Pancreas (tissue), 10 donors: ENCODE measurements at regions not wholly inside any gene's neighbourhood (a gene's known extent, or its start where the extent isn't known, plus 50 kb on each side); places are given as distances from the start of the nearest gene placed in this dataset.

ENCODE experiments used
- ATAC-seq, 4 donors: fragments of 200-7000 bp; cut with Tn5 transposase; one replicate each; pipeline versions ENCODE4 v1.8.0 to v1.9.1; 2020; ENCODE audit warnings: mild to moderate bottlenecking in 4 of 4, moderate library complexity in 4 of 4
- DNase-seq, 6 donors: peaks; one replicate each; pipeline ENCODE4 v3.0.0-alpha.2; 2020
- FAIRE-seq: peaks from 2 replicates; lab custom pipeline; 2012; peaks lifted over from hg19 to GRCh38; lab: Jason Lieb, UNC
- H3K27ac ChIP-seq, 4 donors: fragments of 200-600 bp; sonication (generic); 1 replicate in 3 of 4; 2 replicates in 1 of 4; pipeline versions ENCODE4 v1.5.0 to v1.8.0; 2020
- H3K27me3 ChIP-seq, 4 donors: fragments of 200-600 bp; one replicate each; pipeline ENCODE4 v1.8.0; 2021
- H3K36me3 ChIP-seq, 3 donors: fragments of 200-600 bp; sonication (generic) in 1 of 3; one replicate each; pipeline versions ENCODE4 v1.5.0 to v1.8.0; 2020 to 2021
- H3K4me1 ChIP-seq, 3 donors: fragments of 200-600 bp; one replicate each; pipeline ENCODE4 v1.8.0; 2021
- H3K4me3 ChIP-seq, 4 donors: fragments of 200-600 bp; sonication (generic) in 2 of 4; one replicate each; pipeline versions ENCODE4 v1.5.0 to v1.8.0; 2020 to 2021
- H3K9me3 ChIP-seq, 4 donors: fragments of 200-600 bp; one replicate each; pipeline ENCODE4 v1.8.0; 2021
- WGBS, 2 donors: extraction: QIAGEN DNeasy Blood & Tissue Kit; methylation state at CpG; one replicate each; pipeline ENCODE4 v1.1.7; 2013; 5-methylcytosine and 5-hydroxymethylcytosine counted together
- intact Hi-C, 3 donors: fragments of 100-400 bp; cut with DNase I; formaldehyde crosslinking; loops; one replicate each; pipeline versions ENCODE4 v1.11.1 to v1.14.2; 2022
- TF ChIP-seq, protein P1 (sequence below), 4 donors: fragments of 200-600 bp; sonication (generic) in 3 of 4; IDR thresholded peaks; one replicate each; pipeline versions ENCODE4 v1.5.0 to v1.8.0; 2021; ENCODE audit warnings: antibody characterized with exemption in 4 of 4
- donor health status: healthy with polysubstance abuse.
- donor health status: DM: no; HTN: no; CAD: no; lungs with moderate emphysema.
- donor health status: DM: no; HTN: no; CAD: no.
- donor health status: control.
- donor health status: control.
- donor health status: Bipolar disorder and iron deficiency.
- donor health status: DM: yes; HTN: yes; CAD: no.
- donor health status: DM: no; HTN: no; CAD: no.
- donor health status: DM: no; HTN: no; CAD: no.
- donor health status: DM: yes; HTN: yes; CAD: no.

DNA sequence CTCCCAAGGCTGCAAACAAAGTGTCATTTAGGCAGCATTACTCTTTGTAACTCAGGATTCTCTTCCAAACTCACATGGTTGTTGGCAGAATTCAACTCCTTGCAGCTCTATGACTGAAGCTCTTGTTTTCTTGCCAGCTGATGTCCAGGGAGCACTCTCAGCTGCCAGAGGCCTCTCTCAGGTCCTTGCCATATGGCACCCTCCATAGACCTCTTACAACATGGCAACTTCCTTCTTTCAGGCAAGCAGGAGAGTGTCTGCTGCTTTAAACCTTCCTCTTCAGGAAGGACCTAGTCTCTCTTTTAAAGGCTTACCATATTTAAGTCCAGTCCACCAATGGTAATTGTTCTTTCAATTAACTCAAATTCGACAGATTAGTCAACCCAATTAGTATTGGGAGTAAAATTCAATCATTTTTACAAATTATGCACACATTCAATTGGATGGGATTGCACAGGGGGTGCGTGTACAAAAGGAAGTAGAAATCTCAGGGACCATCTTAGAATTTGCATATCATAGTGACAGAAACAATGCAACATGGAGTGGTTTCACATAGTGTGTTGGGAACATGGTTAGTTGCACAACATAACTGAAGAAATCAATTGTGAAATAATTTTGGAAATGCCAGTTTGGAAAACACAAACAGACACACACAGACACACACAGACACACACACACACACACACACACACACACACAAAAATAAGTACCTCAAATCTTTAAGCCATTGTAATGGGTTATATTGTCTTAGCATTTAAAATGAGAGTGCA lies 893.5 kb upstream of the ZEB2 start:
- TF ChIP-seq, protein P1, sequence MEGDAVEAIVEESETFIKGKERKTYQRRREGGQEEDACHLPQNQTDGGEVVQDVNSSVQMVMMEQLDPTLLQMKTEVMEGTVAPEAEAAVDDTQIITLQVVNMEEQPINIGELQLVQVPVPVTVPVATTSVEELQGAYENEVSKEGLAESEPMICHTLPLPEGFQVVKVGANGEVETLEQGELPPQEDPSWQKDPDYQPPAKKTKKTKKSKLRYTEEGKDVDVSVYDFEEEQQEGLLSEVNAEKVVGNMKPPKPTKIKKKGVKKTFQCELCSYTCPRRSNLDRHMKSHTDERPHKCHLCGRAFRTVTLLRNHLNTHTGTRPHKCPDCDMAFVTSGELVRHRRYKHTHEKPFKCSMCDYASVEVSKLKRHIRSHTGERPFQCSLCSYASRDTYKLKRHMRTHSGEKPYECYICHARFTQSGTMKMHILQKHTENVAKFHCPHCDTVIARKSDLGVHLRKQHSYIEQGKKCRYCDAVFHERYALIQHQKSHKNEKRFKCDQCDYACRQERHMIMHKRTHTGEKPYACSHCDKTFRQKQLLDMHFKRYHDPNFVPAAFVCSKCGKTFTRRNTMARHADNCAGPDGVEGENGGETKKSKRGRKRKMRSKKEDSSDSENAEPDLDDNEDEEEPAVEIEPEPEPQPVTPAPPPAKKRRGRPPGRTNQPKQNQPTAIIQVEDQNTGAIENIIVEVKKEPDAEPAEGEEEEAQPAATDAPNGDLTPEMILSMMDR (IDR thresholded peaks at IDR 0.05), result no peak
- intact Hi-C loops, result no loop called here
- WGBS, 2 donors, result 66 to 84% methylated on average over 2 of the region's 2 CpGs
- Histone ChIP-seq H3K4me3 (no peak overlapping the region), H3K4me1 (no peaks in the 10 kb centered on the region), H3K36me3 (no peaks in the 10 kb centered on the region), H3K27ac (no peak overlapping the region), H3K27me3 (no peaks in the 10 kb centered on the region), H3K9me3 (no peaks in the 10 kb centered on the region)
- no peak for FAIRE-seq
- DNase-seq, result no peak
- ATAC-seq, result no peak

DNA sequence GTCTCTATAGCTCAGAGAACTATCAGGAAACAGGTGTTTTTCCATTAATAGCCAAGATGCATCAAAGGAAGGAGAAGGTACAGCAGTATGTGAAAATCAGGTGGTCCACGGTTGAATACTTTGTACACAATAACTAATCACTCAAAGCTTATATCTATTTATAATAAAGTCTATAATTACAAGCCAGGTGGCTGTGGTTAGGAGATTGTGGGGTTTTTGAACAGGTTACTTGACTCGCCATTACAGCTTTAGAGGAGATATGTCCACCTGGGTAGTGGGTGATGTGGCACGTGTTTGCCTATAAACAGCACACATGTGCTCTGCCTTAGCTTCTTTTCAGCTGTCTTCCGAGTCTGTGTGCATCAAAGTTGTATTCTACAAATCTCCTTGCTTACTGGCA lies 892.2 kb upstream of the ZEB2 start:
- Histone ChIP-seq H3K4me3 (no peak overlapping the region), H3K36me3 (no peaks in the 10 kb centered on the region), H3K27me3 (no peaks in the 10 kb centered on the region), H3K4me1 (no peaks in the 10 kb centered on the region), H3K27ac (no peak overlapping the region), H3K9me3 (no peaks in the 10 kb centered on the region)
- DNase-seq (no peak), FAIRE-seq (no peak), ATAC-seq (no peak)
- TF ChIP-seq, protein P1 (IDR thresholded peaks at IDR 0.05), result no peak
- 74 to 85% methylated on average over 4 of the region's 4 CpGs for WGBS, 2 donors
- intact Hi-C loops, result no loop called here

DNA sequence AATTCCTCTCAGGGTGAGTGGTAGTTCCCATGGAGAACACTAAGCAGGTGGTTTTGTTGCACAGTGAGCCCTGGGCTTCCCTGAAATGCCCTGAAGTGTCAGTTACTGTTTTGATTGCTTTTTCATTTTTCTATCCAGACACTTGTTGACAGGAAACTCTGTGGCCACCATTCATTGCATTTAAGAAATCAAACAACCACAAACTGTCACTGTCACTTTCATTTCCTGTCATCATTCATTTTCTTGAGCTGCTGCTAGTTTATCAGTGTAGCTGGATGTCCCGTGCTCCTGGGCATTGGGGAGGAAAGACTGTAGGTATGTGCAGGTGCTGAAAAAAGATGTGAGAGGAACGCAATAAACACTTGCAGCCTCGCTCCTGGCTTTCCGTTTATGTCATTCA lies 891.6 kb upstream of the ZEB2 start:
- FAIRE-seq (no peak), ATAC-seq (no peak), DNase-seq (no peak)
- intact Hi-C loops, result no loop called here
- no peaks in the 10 kb centered on the region for H3K4me1 ChIP-seq
- H3K36me3 ChIP-seq, result no peaks in the 10 kb centered on the region
- no peaks in the 10 kb centered on the region for H3K9me3 ChIP-seq
- H3K4me3 ChIP-seq, result no peak overlapping the region
- TF ChIP-seq, protein P1 (IDR thresholded peaks at IDR 0.05), result no peak
- H3K27me3 ChIP-seq, result no peaks in the 10 kb centered on the region
- WGBS, 2 donors, result 66 to 73% methylated on average over 4 of the region's 4 CpGs
- H3K27ac ChIP-seq, result no peak overlapping the region

DNA sequence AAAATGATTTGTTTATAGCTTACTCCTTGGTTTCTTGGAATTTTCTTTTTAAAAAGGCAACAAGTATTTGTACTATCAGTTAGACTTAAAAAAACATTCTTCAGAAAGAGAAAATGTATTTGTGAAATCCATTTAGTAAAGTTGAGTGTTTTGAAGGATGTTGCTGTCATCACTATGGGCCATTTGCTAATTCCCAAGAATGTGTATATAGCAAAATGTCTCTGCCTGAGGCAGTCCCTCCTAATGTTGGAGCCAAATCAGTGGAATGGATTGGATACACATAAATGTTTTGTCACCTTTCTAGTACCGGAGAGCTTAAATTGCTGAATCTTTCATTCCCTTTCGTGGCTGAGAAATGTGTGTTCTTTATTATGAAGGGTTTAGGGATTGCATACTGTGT lies 890.2 kb upstream of the ZEB2 start:
- H3K4me3 ChIP-seq, result no peak overlapping the region
- no peaks in the 10 kb centered on the region for H3K9me3 ChIP-seq
- TF ChIP-seq, protein P1 (IDR thresholded peaks at IDR 0.05), result no peak
- WGBS, 2 donors, result 91 to 92% methylated on average over 2 of the region's 2 CpGs
- intact Hi-C loops, result no loop called here
- ATAC-seq (no peak), DNase-seq (no peak), FAIRE-seq (no peak)
- no peaks in the 10 kb centered on the region for H3K36me3 ChIP-seq
- no peak overlapping the region for H3K27ac ChIP-seq
- no peaks in the 10 kb centered on the region for H3K4me1 ChIP-seq
- no peaks in the 10 kb centered on the region for H3K27me3 ChIP-seq

DNA sequence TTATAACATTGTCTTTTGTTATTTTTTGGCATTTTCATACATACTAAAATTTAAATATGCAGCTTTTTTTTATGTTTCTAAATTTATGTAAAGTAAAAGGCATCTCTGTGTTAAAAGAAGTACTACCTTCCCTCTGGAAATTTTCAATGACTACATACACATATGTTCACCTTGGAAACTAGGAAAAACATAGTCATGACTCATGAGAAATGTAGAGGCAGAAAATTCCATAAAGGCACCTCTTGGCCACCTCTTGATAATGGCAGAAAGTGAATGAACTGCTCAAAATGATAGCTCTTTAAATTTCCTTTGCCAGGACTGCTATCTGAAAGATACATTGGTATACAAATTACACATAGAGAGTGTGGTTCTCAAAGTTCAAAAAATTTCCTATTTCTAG lies 889.1 kb upstream of the ZEB2 start:
- Histone ChIP-seq H3K4me3 (no peak overlapping the region), H3K27me3 (no peaks in the 10 kb centered on the region), H3K36me3 (no peaks in the 10 kb centered on the region), H3K9me3 (no peaks in the 10 kb centered on the region), H3K27ac (no peak overlapping the region), H3K4me1 (no peaks in the 10 kb centered on the region)
- ATAC-seq, result no peak
- intact Hi-C loops, result no loop called here
- TF ChIP-seq, protein P1 (IDR thresholded peaks at IDR 0.05), result no peak
- FAIRE-seq, result no peak
- no peak for DNase-seq
